ENCODE measurements at regions not wholly inside any gene's neighbourhood (a gene's known extent, or its start where the extent isn't known, plus 50 kb on each side); places are given as distances from the start of the nearest gene placed in this dataset.

GRCh38 chr9:118785456-118785855, 583.8 kb downstream of the BRINP1 start:
- TF ChIP-seq IKZF3 (tag by site-specific recombination; IDR thresholded peaks at IDR 0.05), result no peak
- TF ChIP-seq ZBTB26 (tag by site-specific recombination; optimal IDR thresholded peaks at IDR 0.05), result no peak
- TF ChIP-seq ZNF366 (tag by site-specific recombination; conservative IDR thresholded peaks at IDR 0.05), result no peak
- TF ChIP-seq ZNF37A (tag by site-specific recombination; IDR thresholded peaks at IDR 0.05), result no peak
- TF ChIP-seq ZNF513 (tag by site-specific recombination; IDR thresholded peaks at IDR 0.05), result no peak
- TF ChIP-seq PBX3 (CRISPR knock-in tag; IDR thresholded peaks at IDR 0.05), result no peak
- TF ChIP-seq, protein P1, sequence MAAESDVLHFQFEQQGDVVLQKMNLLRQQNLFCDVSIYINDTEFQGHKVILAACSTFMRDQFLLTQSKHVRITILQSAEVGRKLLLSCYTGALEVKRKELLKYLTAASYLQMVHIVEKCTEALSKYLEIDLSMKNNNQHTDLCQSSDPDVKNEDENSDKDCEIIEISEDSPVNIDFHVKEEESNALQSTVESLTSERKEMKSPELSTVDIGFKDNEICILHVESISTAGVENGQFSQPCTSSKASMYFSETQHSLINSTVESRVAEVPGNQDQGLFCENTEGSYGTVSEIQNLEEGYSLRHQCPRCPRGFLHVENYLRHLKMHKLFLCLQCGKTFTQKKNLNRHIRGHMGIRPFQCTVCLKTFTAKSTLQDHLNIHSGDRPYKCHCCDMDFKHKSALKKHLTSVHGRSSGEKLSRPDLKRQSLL (tag by site-specific recombination; IDR thresholded peaks at IDR 0.05), result no peak
- no peak for TF ChIP-seq KLF7 (tag by site-specific recombination; IDR thresholded peaks at IDR 0.05; ENCODE audit: borderline replicate concordance)
- no peak for TF ChIP-seq ZNF518A (tag by site-specific recombination; conservative IDR thresholded peaks at IDR 0.05; ENCODE audit: low read depth)
- no peak for TF ChIP-seq ZNF555 (tag by site-specific recombination; conservative IDR thresholded peaks at IDR 0.05)
- no peak for TF ChIP-seq ZBTB17 (tag by site-specific recombination; IDR thresholded peaks at IDR 0.05)
- ChIA-PET CTCF (no interaction called here), POLR2A (no interaction called here)
- Histone ChIP-seq H3K36me3 (ENCODE audit: control insufficient read depth in 2 of 2, insufficient read depth in 1 of 2, low read length in 2 of 2) (no peaks in the 10 kb centered on the region), H3K4me3 (ENCODE audit: low read depth, low read length) (no peak overlapping the region), H3K27ac (ENCODE audit: extremely low read depth, low read depth, low read length) (no peak overlapping the region), H3K9me3 (ENCODE audit: control insufficient read depth, insufficient read depth, low read depth, low read length) (no peaks in the 10 kb centered on the region), H3K4me1 (ENCODE audit: control insufficient read depth, insufficient read depth, low read length) (no peaks in the 10 kb centered on the region)

DNA sequence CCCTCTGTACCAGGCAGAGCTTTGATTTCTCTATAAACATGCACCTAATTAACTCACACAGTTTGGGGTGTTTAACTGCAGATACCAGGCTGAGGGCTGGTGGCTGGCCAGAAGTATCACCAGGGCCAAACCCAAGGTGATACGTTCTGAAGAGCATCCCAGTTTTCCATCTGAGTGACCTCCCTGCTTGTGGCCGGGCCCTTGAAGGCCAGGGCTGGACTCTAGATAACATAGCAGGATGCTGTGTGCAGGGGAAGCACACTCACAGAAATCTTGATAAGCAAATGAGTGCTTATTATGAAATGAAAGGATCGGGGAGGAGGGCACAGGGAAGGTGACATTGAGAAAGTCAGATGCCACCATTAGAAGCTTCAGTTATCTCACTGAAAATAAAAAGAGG, 582.4 kb downstream of the BRINP1 start:
- Histone ChIP-seq H3K4me1 (ENCODE audit: control insufficient read depth, insufficient read depth, low read length) (no peaks in the 10 kb centered on the region), H3K4me3 (ENCODE audit: low read depth, low read length) (no peak overlapping the region), H3K36me3 (ENCODE audit: control insufficient read depth in 2 of 2, insufficient read depth in 1 of 2, low read length in 2 of 2) (no peaks in the 10 kb centered on the region), H3K27ac (ENCODE audit: extremely low read depth, low read depth, low read length) (no peak overlapping the region), H3K9me3 (ENCODE audit: control insufficient read depth, insufficient read depth, low read depth, low read length) (no peaks in the 10 kb centered on the region)
- no peak for TF ChIP-seq BCL11B (tag by site-specific recombination; IDR thresholded peaks at IDR 0.05; ENCODE audit: low read depth)
- no peak for TF ChIP-seq ZNF157 (tag by site-specific recombination; IDR thresholded peaks at IDR 0.05)
- no peak for TF ChIP-seq ZNF704 (tag by site-specific recombination; IDR thresholded peaks at IDR 0.05)
- TF ChIP-seq, protein P2, sequence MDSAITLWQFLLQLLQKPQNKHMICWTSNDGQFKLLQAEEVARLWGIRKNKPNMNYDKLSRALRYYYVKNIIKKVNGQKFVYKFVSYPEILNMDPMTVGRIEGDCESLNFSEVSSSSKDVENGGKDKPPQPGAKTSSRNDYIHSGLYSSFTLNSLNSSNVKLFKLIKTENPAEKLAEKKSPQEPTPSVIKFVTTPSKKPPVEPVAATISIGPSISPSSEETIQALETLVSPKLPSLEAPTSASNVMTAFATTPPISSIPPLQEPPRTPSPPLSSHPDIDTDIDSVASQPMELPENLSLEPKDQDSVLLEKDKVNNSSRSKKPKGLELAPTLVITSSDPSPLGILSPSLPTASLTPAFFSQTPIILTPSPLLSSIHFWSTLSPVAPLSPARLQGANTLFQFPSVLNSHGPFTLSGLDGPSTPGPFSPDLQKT (IDR thresholded peaks at IDR 0.05; ENCODE audit: borderline replicate concordance, low read depth, low read length), result no peak
- TF ChIP-seq OVOL3 (tag by site-specific recombination; IDR thresholded peaks at IDR 0.05), result no peak
- TF ChIP-seq ZNF747 (tag by site-specific recombination; IDR thresholded peaks at IDR 0.05), result no peak
- no peak for TF ChIP-seq ZNF501 (tag by site-specific recombination; IDR thresholded peaks at IDR 0.05)
- CTCF ChIA-PET, result no interaction called here
- POLR2A ChIA-PET, result no interaction called here

All from HEK293 (cell line).